Transverse colon (tissue), 4 donors: ENCODE measurements at regions not wholly inside any gene's neighbourhood (a gene's known extent, or its start where the extent isn't known, plus 50 kb on each side); places are given as distances from the start of the nearest gene placed in this dataset.

Source experiments
- CTCF ChIP-seq, 5 experiments: fragments of 200-600 bp in 3 of 5; fragments of 450-650 bp in 2 of 5; sonication (generic) in 3 of 5; IDR thresholded peaks; 1 replicate in 2 of 5; 2 replicates in 3 of 5; pipeline ENCODE4 v1.5.1; 2016 to 2017; ENCODE audit warnings: antibody characterized with exemption in 5 of 5, inconsistent platforms in 3 of 5, mild to moderate bottlenecking in 2 of 5, moderate library complexity in 1 of 5
- EP300 ChIP-seq: sonication (generic); formaldehyde crosslinking; IDR thresholded peaks from one replicate; pipeline ENCODE4 v1.6.1; 2017; ENCODE audit warnings: antibody characterized with exemption, low read depth
- POLR2A ChIP-seq: fragments of 450-650 bp; IDR thresholded peaks from one replicate; pipeline ENCODE4 v1.6.1; 2016; ENCODE audit warnings: antibody characterized with exemption, mild to moderate bottlenecking, moderate library complexity
- POLR2AphosphoS5 ChIP-seq, 3 donors: sonication (generic); formaldehyde crosslinking; IDR thresholded peaks; one replicate each; pipeline ENCODE4 v1.6.1; 2016; ENCODE audit warnings: antibody characterized with exemption in 3 of 3

- no peak for TF ChIP-seq POLR2A
- no peak for TF ChIP-seq CTCF (IDR thresholded peaks at IDR 0.05)
- TF ChIP-seq EP300, result no peak
- TF ChIP-seq POLR2AphosphoS5 (IDR thresholded peaks at IDR 0.05), result no peak
Measured at GRCh38 chr1:47565676-47566075, 127.8 kb downstream of the FOXD2 start.
